Stomach (tissue), 4 donors: ENCODE measurements at regions not wholly inside any gene's neighbourhood (a gene's known extent, or its start where the extent isn't known, plus 50 kb on each side); places are given as distances from the start of the nearest gene placed in this dataset.

ENCODE experiments used
- CTCF ChIP-seq, 7 experiments: fragments of 450-650 bp in 4 of 7; fragments of 200-600 bp in 3 of 7; sonication (generic) in 3 of 7; IDR thresholded peaks; one replicate each; pipeline ENCODE4 v1.5.1; 2016 to 2019; ENCODE audit warnings: antibody characterized with exemption in 7 of 7, control low read depth in 2 of 7, mild to moderate bottlenecking in 1 of 7
- EP300 ChIP-seq: sonication (generic); formaldehyde crosslinking; IDR thresholded peaks from one replicate; pipeline ENCODE4 v1.6.1; 2017; ENCODE audit warnings: antibody characterized with exemption
- POLR2AphosphoS5 ChIP-seq, 3 donors: sonication (generic); formaldehyde crosslinking; IDR thresholded peaks; one replicate each; pipeline ENCODE4 v1.6.1; 2016; ENCODE audit warnings: antibody characterized with exemption in 3 of 3

GRCh38 chr13:70432276-70432805 is 324.1 kb upstream of the KLHL1 start:
- TF ChIP-seq EP300 = no peak
- TF ChIP-seq CTCF (IDR thresholded peaks at IDR 0.05) = no peak
- TF ChIP-seq POLR2AphosphoS5 (IDR thresholded peaks at IDR 0.05) = no peak
